Stimulated activated CD8-positive, alpha-beta memory T cell treated with anti-CD3 and anti-CD28 coated beads, Interleukin-7, amount 100 ng/mL, for 24 hours (primary cell): ENCODE measurements at regions not wholly inside any gene's neighbourhood (a gene's known extent, or its start where the extent isn't known, plus 50 kb on each side); places are given as distances from the start of the nearest gene placed in this dataset.
"Not testable (repeated sequence)": the region's sequence is repeated elsewhere in the genome, so short reads cannot be mapped to it uniquely, and the experiment has no call there.

Source experiments
- DNase-seq: peaks from one replicate; pipeline ENCODE4 v3.0.0-alpha.2; 2020; ENCODE audit warnings: low read depth

- DNase-seq: no peak
Measured at GRCh38 chr5:18461766-18462165, 827.5 kb downstream of the TAF11L14 start.

GRCh38 chr5:18465833-18466681 lies 831.8 kb downstream of the TAF11L14 start:
- DNase-seq: peak; percentile 7

GRCh38 chr5:18466731-18467130 lies 832.5 kb downstream of the TAF11L14 start:
- DNase-seq: no peak

GRCh38 chr5:18471791-18472190 lies 837.5 kb downstream of the TAF11L14 start:
- not testable (repeated sequence) for DNase-seq

GRCh38 chr5:18483451-18483850 lies 849.2 kb downstream of the TAF11L14 start:
- DNase-seq: no peak

- no peak for DNase-seq
Measured at GRCh38 chr5:18487928-18488480, 853.7 kb downstream of the TAF11L14 start.

- DNase-seq: no peak
Measured at GRCh38 chr5:18489703-18490102, 855.4 kb downstream of the TAF11L14 start.

- no peak for DNase-seq
Measured at GRCh38 chr5:18491349-18491748, 857.1 kb downstream of the TAF11L14 start.

GRCh38 chr5:18495157-18495556 lies 860.9 kb downstream of the TAF11L14 start:
- DNase-seq: no peak

- DNase-seq: no peak
Measured at GRCh38 chr5:18496041-18496440, 861.8 kb downstream of the TAF11L14 start.

GRCh38 chr5:18497089-18497488 lies 862.8 kb downstream of the TAF11L14 start:
- DNase-seq: no peak

GRCh38 chr5:18503797-18504328 lies 869.6 kb downstream of the TAF11L14 start:
- DNase-seq: no peak

- no peak for DNase-seq
Measured at GRCh38 chr5:18507114-18507513, 872.9 kb downstream of the TAF11L14 start.

- no peak for DNase-seq
Measured at GRCh38 chr5:18517641-18518380, 883.6 kb downstream of the TAF11L14 start.

GRCh38 chr5:18523380-18523779 lies 889.1 kb downstream of the TAF11L14 start:
- DNase-seq: no peak

- DNase-seq: no peak
Measured at GRCh38 chr5:18526792-18527405, 892.6 kb downstream of the TAF11L14 start.

- no peak for DNase-seq
Measured at GRCh38 chr5:18533137-18533536, 898.9 kb downstream of the TAF11L14 start.

- DNase-seq: no peak
Measured at GRCh38 chr5:18534119-18534518, 899.9 kb downstream of the TAF11L14 start.

GRCh38 chr5:18535753-18536152 lies 901.5 kb downstream of the TAF11L14 start:
- DNase-seq: not testable (repeated sequence)

GRCh38 chr5:18544421-18544820 lies 910.2 kb downstream of the TAF11L14 start:
- DNase-seq: no peak

- no peak for DNase-seq
Measured at GRCh38 chr5:18546591-18546990, 912.3 kb downstream of the TAF11L14 start.

GRCh38 chr5:18551716-18552115 lies 917.5 kb downstream of the TAF11L14 start:
- DNase-seq: no peak
